Smooth muscle cell (in vitro differentiated cells): ENCODE measurements at regions not wholly inside any gene's neighbourhood (a gene's known extent, or its start where the extent isn't known, plus 50 kb on each side); places are given as distances from the start of the nearest gene placed in this dataset.

Experiments
- DNase-seq: peaks from one replicate; lab custom pipeline; 2025; ENCODE audit not compliant: unreplicated experiment; lab: John Stamatoyannopoulos, UW
- H2AFZ ChIP-seq: fragments of 200-600 bp; sonication (generic); 2 replicates; pipeline ENCODE4 v1.6.0; 2016; ENCODE audit warnings: antibody characterized with exemption, low read depth, mild to moderate bottlenecking
- H3F3A ChIP-seq: fragments of 200-600 bp; sonication (generic); 2 replicates; pipeline ENCODE4 v1.6.0; 2017; ENCODE audit warnings: antibody characterized with exemption, low read depth
- H3K27ac ChIP-seq: fragments of 200-600 bp; sonication (generic); 2 replicates; pipeline ENCODE4 v1.5.1; 2016; ENCODE audit warnings: low read depth, mild to moderate bottlenecking
- H3K27me3 ChIP-seq: fragments of 200-600 bp; sonication (generic); 2 replicates; pipeline ENCODE4 v1.6.1; 2016; ENCODE audit warnings: low read depth, mild to moderate bottlenecking
- H3K36me3 ChIP-seq: fragments of 200-600 bp; sonication (generic); 2 replicates; pipeline ENCODE4 v1.5.1; 2016; ENCODE audit warnings: low read depth
- H3K4me1 ChIP-seq: fragments of 200-600 bp; sonication (generic); 2 replicates; pipeline ENCODE4 v1.5.1; 2016; ENCODE audit warnings: low read depth
- H3K4me2 ChIP-seq: fragments of 200-600 bp; sonication (generic); 2 replicates; pipeline ENCODE4 v1.6.0; 2016; ENCODE audit warnings: mild to moderate bottlenecking
- H3K4me3 ChIP-seq: fragments of 200-600 bp; sonication (generic); 2 replicates; pipeline ENCODE4 v1.5.1; 2016; ENCODE audit warnings: mild to moderate bottlenecking
- H3K79me2 ChIP-seq: fragments of 200-600 bp; sonication (generic); 2 replicates; pipeline ENCODE4 v1.6.0; 2016; ENCODE audit warnings: low read depth, mild to moderate bottlenecking
- H3K9ac ChIP-seq: fragments of 200-600 bp; sonication (generic); 2 replicates; pipeline ENCODE4 v1.6.0; 2016; ENCODE audit warnings: low read depth
- H3K9me3 ChIP-seq: fragments of 200-600 bp; sonication (generic); replicated peaks from 2 replicates; pipeline ENCODE4 v1.5.1; 2016; ENCODE audit warnings: low read depth
- H4K20me1 ChIP-seq: fragments of 200-600 bp; sonication (generic); 2 replicates; pipeline ENCODE4 v1.6.0; 2016; ENCODE audit warnings: low read depth
- CTCF ChIP-seq: fragments of 200-600 bp; sonication (generic); IDR thresholded peaks from 2 replicates; pipeline ENCODE4 v1.5.1; 2017; ENCODE audit warnings: borderline replicate concordance, mild to moderate bottlenecking, antibody characterized with exemption; ENCODE audit not compliant: insufficient read depth, poor library complexity, severe bottlenecking
- WGBS: methylation state at CpG from one replicate; pipeline ENCODE4 v1.1.7; 2016; ENCODE audit warnings: low lambda C conversion rate; 5-methylcytosine and 5-hydroxymethylcytosine counted together

- H3K36me3 ChIP-seq = no peaks in the 10 kb centered on the region
- H4K20me1 ChIP-seq = no peaks in the 10 kb centered on the region
- H3K79me2 ChIP-seq = no peaks in the 10 kb centered on the region
- H2AFZ ChIP-seq = no peak overlapping the region
- H3K9me3 ChIP-seq = no peaks in the 10 kb centered on the region
- H3K4me2 ChIP-seq = no peak overlapping the region
- no peaks in the 10 kb centered on the region for H3K27me3 ChIP-seq
- H3K4me1 ChIP-seq = no peaks in the 10 kb centered on the region
- H3K27ac ChIP-seq = no peak overlapping the region
- WGBS = 92% methylated on average over 3 of the region's 3 CpGs
- H3K9ac ChIP-seq = no peak overlapping the region
- no peaks in the 10 kb centered on the region for H3F3A ChIP-seq
- H3K4me3 ChIP-seq = no peak overlapping the region
- no peak for TF ChIP-seq CTCF
- no peak for DNase-seq
These were observed 630.0 kb downstream of the TAF11L14 start for GRCh38 chr5:18264126-18264882.

GRCh38 chr5:18270635-18271338 lies 636.5 kb downstream of the TAF11L14 start:
- Histone ChIP-seq H3K9ac (no peak overlapping the region), H3F3A (no peaks in the 10 kb centered on the region), H3K4me1 (no peaks in the 10 kb centered on the region), H2AFZ (no peak overlapping the region), H3K9me3 (no peaks in the 10 kb centered on the region), H3K79me2 (no peaks in the 10 kb centered on the region), H3K4me2 (no peak overlapping the region), H3K27ac (no peak overlapping the region), H4K20me1 (no peaks in the 10 kb centered on the region), H3K27me3 (no peaks in the 10 kb centered on the region), H3K36me3 (no peaks in the 10 kb centered on the region), H3K4me3 (no peak overlapping the region)
- no peak for TF ChIP-seq CTCF
- 81% methylated on average over 4 of the region's 4 CpGs for WGBS
- DNase-seq = no peak

GRCh38 chr5:18276939-18277338 lies 642.7 kb downstream of the TAF11L14 start:
- no peak overlapping the region for H2AFZ ChIP-seq
- H3K27me3 ChIP-seq = no peaks in the 10 kb centered on the region
- H3K9me3 ChIP-seq = no peaks in the 10 kb centered on the region
- no peak for DNase-seq
- no peaks in the 10 kb centered on the region for H3K79me2 ChIP-seq
- no peak overlapping the region for H3K9ac ChIP-seq
- H3K4me3 ChIP-seq = no peak overlapping the region
- WGBS = 93% methylated on average over 5 of the region's 5 CpGs
- H3K36me3 ChIP-seq = no peaks in the 10 kb centered on the region
- H3F3A ChIP-seq = no peaks in the 10 kb centered on the region
- H3K27ac ChIP-seq = no peak overlapping the region
- no peak overlapping the region for H3K4me2 ChIP-seq
- TF ChIP-seq CTCF = no peak
- H3K4me1 ChIP-seq = no peaks in the 10 kb centered on the region
- H4K20me1 ChIP-seq = no peaks in the 10 kb centered on the region
